ENCODE measurements at regions not wholly inside any gene's neighbourhood (a gene's known extent, or its start where the extent isn't known, plus 50 kb on each side); places are given as distances from the start of the nearest gene placed in this dataset.

- TF ChIP-seq CTCF (IDR thresholded peaks at IDR 0.05; ENCODE audit: insufficient read depth, low read length), result no peak
- no peak for TF ChIP-seq GABPA (IDR thresholded peaks at IDR 0.05; ENCODE audit: low read depth)
- no peak for TF ChIP-seq POLR2AphosphoS5 (IDR thresholded peaks at IDR 0.05; ENCODE audit: low read depth)
- no peak for TF ChIP-seq REST (IDR thresholded peaks at IDR 0.05; ENCODE audit: insufficient replicate concordance, low read depth)
Measured at GRCh38 chr4:181224852-181225251, 1018.4 kb upstream of the TENM3 start.

All from HL-60 (cell line).